Osteocyte (in vitro differentiated cells): ENCODE measurements at regions not wholly inside any gene's neighbourhood (a gene's known extent, or its start where the extent isn't known, plus 50 kb on each side); places are given as distances from the start of the nearest gene placed in this dataset.

Source experiments
- DNase-seq: peaks from one replicate; pipeline ENCODE4 v3.0.0; 2021; ENCODE audit warnings: mixed read lengths; ENCODE audit not compliant: unreplicated experiment; ENCODE audit errors: extremely low spot score
- H3K27ac Mint-ChIP-seq: one replicate; pipeline ENCODE4 v1.8.0; 2021; ENCODE audit warnings: mild to moderate bottlenecking, mixed read lengths; ENCODE audit not compliant: unreplicated experiment
- H3K27me3 Mint-ChIP-seq: one replicate; pipeline ENCODE4 v1.8.0; 2021; ENCODE audit warnings: mixed read lengths; ENCODE audit not compliant: unreplicated experiment
- H3K36me3 Mint-ChIP-seq: one replicate; pipeline ENCODE4 v1.8.0; 2021; ENCODE audit warnings: mixed read lengths; ENCODE audit not compliant: unreplicated experiment
- H3K4me1 Mint-ChIP-seq: one replicate; pipeline ENCODE4 v1.8.0; 2021; ENCODE audit warnings: mixed read lengths; ENCODE audit not compliant: unreplicated experiment
- H3K4me3 Mint-ChIP-seq: one replicate; pipeline ENCODE4 v1.8.0; 2021; ENCODE audit warnings: mild to moderate bottlenecking, moderate library complexity, mixed read lengths; ENCODE audit not compliant: unreplicated experiment
- H3K9me3 Mint-ChIP-seq: one replicate; pipeline ENCODE4 v1.8.0; 2021; ENCODE audit warnings: mixed read lengths; ENCODE audit not compliant: unreplicated experiment
- TF ChIP-seq, protein P1 (sequence below): fragments of 200-600 bp; sonication (generic); IDR thresholded peaks from 2 replicates; pipeline ENCODE4 v1.5.0; 2021; ENCODE audit warnings: antibody characterized with exemption, mild to moderate bottlenecking, moderate library complexity

DNA sequence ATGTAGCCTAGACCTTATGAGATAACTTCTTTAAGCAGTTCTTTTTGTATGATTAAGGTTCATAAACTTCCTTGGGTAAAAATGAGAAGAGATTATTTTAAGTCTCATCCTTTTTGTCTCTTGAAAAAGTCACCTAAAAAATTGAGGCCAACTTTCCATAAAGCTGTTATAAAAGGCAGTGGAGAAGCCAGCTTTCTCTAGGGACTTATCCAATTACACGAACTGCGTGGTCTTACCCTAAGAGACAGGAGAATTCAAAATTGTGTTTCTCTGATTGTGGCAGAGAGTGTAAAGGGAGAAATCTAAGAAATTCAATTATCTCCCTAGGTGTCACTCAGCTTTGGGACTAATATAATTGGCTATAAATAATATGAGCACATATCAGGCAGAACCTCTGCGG lies 262.0 kb downstream of the SHOX2 start:
- DNase-seq: no peak
- Mint-ChIP-seq H3K4me3 (no peak overlapping the region), H3K27me3 (peaks cover 32% of the 10 kb centered on the region), H3K36me3 (no peaks in the 10 kb centered on the region), H3K4me1 (no peaks in the 10 kb centered on the region), H3K27ac (no peak overlapping the region), H3K9me3 (no peaks in the 10 kb centered on the region)
- TF ChIP-seq, protein P1, sequence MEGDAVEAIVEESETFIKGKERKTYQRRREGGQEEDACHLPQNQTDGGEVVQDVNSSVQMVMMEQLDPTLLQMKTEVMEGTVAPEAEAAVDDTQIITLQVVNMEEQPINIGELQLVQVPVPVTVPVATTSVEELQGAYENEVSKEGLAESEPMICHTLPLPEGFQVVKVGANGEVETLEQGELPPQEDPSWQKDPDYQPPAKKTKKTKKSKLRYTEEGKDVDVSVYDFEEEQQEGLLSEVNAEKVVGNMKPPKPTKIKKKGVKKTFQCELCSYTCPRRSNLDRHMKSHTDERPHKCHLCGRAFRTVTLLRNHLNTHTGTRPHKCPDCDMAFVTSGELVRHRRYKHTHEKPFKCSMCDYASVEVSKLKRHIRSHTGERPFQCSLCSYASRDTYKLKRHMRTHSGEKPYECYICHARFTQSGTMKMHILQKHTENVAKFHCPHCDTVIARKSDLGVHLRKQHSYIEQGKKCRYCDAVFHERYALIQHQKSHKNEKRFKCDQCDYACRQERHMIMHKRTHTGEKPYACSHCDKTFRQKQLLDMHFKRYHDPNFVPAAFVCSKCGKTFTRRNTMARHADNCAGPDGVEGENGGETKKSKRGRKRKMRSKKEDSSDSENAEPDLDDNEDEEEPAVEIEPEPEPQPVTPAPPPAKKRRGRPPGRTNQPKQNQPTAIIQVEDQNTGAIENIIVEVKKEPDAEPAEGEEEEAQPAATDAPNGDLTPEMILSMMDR: no peak

DNA sequence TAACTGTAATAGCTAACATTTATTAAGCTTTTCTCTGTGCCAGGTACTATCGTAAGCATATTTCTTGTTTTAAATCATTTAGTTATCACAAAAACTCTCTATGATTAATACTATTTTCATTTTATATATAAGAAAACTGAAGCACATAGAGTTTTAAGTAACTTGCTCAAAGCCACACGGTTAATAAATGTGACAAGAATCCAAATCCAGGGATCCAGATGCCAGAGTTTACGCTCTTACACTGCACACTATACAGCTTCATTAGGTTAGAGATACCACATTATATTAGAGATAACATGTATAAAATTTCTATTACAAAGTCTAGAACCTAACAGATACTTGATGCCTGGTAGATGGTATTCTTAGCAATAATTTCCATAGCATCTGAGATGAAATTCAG lies 265.2 kb downstream of the SHOX2 start:
- TF ChIP-seq, protein P1: no peak
- peaks cover 22% of the 10 kb centered on the region for H3K27me3 Mint-ChIP-seq
- no peaks in the 10 kb centered on the region for H3K9me3 Mint-ChIP-seq
- no peaks in the 10 kb centered on the region for H3K4me1 Mint-ChIP-seq
- DNase-seq: no peak
- H3K27ac Mint-ChIP-seq: no peak overlapping the region
- H3K36me3 Mint-ChIP-seq: no peaks in the 10 kb centered on the region
- H3K4me3 Mint-ChIP-seq: no peak overlapping the region

DNA sequence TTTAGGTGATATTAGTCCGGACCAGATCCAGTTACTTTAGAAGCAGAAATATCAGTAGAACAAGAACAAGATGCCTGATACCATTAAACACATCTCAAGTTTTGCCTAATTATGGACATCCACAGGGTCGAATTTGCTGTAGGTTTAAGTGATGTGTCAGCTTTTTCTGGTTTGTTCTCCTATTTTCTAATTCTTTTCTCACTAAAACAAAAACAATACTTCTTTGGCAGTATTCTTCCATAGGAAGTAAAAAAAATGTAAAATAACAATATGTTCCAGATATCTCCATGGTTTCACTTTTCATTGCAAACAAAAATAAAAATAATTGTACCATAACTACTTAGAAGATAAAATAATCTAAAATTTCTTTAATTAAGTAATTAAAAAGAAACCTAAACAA lies 265.7 kb downstream of the SHOX2 start:
- Mint-ChIP-seq H3K9me3 (no peaks in the 10 kb centered on the region), H3K4me1 (no peaks in the 10 kb centered on the region), H3K27ac (no peak overlapping the region), H3K36me3 (no peaks in the 10 kb centered on the region), H3K4me3 (no peak overlapping the region), H3K27me3 (peaks cover 22% of the 10 kb centered on the region)
- no peak for DNase-seq
- TF ChIP-seq, protein P1: no peak

DNA sequence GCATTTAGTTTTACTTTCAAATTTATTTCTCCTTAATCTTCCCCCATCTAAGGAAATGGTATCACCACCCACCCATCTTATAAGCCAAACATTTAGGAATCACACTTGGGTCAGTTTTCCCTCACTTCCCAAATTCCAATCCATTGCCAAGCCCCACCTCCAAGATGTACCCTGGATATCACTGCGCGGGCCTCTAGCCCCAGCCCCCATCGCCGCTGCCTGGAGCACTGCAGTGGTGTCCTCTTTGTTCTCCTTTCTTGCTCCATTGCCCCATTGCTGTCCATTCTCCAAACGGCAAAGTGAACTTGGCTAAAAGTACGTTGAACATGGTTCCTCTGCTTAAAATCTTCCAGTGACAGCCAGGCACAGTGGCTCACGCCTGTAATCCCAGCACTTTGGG lies 267.8 kb downstream of the SHOX2 start:
- no peaks in the 10 kb centered on the region for H3K4me1 Mint-ChIP-seq
- peaks cover 28% of the 10 kb centered on the region for H3K27me3 Mint-ChIP-seq
- no peaks in the 10 kb centered on the region for H3K9me3 Mint-ChIP-seq
- TF ChIP-seq, protein P1: no peak
- H3K4me3 Mint-ChIP-seq: no peak overlapping the region
- no peak for DNase-seq
- no peaks in the 10 kb centered on the region for H3K36me3 Mint-ChIP-seq
- no peak overlapping the region for H3K27ac Mint-ChIP-seq

DNA sequence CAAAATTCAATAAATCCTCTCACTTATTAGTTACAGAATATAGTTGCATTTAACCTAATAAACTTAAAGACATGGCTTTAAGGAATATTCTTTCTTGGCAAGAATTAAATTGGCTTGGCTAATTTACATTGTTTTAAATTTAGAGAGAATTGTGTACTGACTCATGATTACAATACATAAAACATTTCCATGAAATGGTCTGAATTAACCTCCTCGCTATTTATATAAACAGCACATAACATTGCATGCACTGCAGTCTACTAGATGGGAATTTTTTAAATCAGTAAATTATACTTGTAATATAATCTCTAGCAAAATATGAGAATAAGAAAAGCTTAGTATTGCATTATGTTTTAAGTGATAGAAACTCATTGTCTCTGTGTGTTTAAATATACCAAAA lies 268.9 kb downstream of the SHOX2 start:
- Mint-ChIP-seq H3K9me3 (no peaks in the 10 kb centered on the region), H3K27ac (no peak overlapping the region), H3K4me1 (no peaks in the 10 kb centered on the region), H3K27me3 (peaks cover 27% of the 10 kb centered on the region), H3K36me3 (no peaks in the 10 kb centered on the region), H3K4me3 (no peak overlapping the region)
- DNase-seq: no peak
- TF ChIP-seq, protein P1: no peak
